ENCODE measurements at regions not wholly inside any gene's neighbourhood (a gene's known extent, or its start where the extent isn't known, plus 50 kb on each side); places are given as distances from the start of the nearest gene placed in this dataset.
"Not testable (repeated sequence)": the region's sequence is repeated elsewhere in the genome, so short reads cannot be mapped to it uniquely, and the experiment has no call there.

- Mint-ChIP-seq H3K27me3 (peaks cover 17% of the 10 kb centered on the region), H3K9me3 (no peaks in the 10 kb centered on the region), H3K4me3 (no peak overlapping the region), H3K27ac (no peak overlapping the region), H3K36me3 (ENCODE audit: low read depth) (no peaks in the 10 kb centered on the region), H3K4me1 (ENCODE audit: low read depth) (peaks cover 11% of the 10 kb centered on the region)
- no peak for DNase-seq
These were observed 91.9 kb downstream of the FEM1C start for GRCh38 chr5:115452536-115453235.

- Mint-ChIP-seq H3K36me3 (ENCODE audit: low read depth) (no peaks in the 10 kb centered on the region), H3K9me3 (no peaks in the 10 kb centered on the region), H3K4me1 (ENCODE audit: low read depth) (peaks cover 11% of the 10 kb centered on the region), H3K4me3 (no peak overlapping the region), H3K27ac (no peak overlapping the region), H3K27me3 (peaks cover 20% of the 10 kb centered on the region)
- no peak for DNase-seq
These were observed 92.5 kb downstream of the FEM1C start for GRCh38 chr5:115452083-115452482.

- Mint-ChIP-seq H3K9me3 (no peaks in the 10 kb centered on the region), H3K4me1 (ENCODE audit: low read depth) (peaks cover 11% of the 10 kb centered on the region), H3K36me3 (ENCODE audit: low read depth) (no peaks in the 10 kb centered on the region), H3K4me3 (no peak overlapping the region), H3K27me3 (peaks cover 19% of the 10 kb centered on the region), H3K27ac (peak overlapping the region; percentile 15)
- no peak for DNase-seq
These were observed 93.8 kb downstream of the FEM1C start for GRCh38 chr5:115450741-115451140.

DNA sequence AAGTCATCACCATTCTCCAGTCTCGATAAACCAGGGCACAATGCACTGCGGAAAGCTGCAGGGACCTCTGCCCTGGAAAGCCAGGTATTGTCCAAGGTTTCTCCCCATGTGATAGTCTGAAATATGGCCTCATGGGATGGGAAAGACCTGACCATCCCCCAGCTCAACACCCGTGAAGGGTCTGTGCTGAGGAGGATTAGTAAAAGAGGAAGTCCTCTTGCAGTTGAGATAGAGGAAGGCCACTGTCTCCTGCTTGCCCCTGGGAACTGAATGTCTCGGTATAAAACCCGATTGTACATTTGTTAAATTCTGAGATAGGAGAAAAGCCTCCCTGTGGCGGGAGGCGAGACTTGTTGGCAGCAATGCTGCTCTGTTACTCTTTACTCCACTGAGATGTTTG, 95.9 kb downstream of the FEM1C start:
- H3K36me3 Mint-ChIP-seq (ENCODE audit: low read depth); H3K9me3 Mint-ChIP-seq; H3K27ac Mint-ChIP-seq; H3K4me3 Mint-ChIP-seq; DNase-seq: not testable (repeated sequence)
- Mint-ChIP-seq H3K4me1 (ENCODE audit: low read depth) (peaks cover 11% of the 10 kb centered on the region), H3K27me3 (peaks cover 28% of the 10 kb centered on the region)

DNA sequence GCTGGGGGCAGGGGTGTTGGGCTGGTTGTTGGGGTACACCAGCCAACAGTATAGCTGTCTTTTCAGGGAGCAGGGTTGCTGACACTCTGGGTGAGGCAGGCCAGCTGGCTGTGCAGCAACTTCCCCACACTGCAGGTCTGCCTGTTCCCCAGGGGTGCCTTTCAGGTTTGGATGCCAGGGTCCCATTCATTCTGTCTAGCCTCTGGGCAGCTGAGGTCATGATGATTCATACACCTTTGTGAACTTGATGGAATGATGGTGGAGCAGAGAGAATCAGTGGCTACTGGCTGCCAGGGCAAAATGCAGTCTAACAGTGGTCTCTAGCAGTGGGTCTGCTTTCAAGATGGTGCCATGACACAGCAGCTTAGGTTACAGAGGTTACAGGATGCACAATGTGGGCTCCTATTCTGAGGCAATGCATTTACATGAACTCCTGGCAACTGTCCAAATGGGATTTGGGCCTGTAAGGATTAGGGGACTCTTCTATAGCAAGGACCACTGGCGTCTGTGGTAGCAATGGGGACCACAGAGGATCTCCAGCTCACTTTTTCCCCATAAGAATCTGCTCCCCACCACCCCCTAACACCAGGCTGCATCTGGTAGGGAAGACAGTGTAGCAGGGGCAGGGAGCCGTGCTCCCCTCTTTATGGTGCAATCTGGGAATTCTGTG, 103.7 kb downstream of the FEM1C start:
- Mint-ChIP-seq H3K36me3 (ENCODE audit: low read depth) (no peaks in the 10 kb centered on the region), H3K4me1 (ENCODE audit: low read depth) (peaks cover 4% of the 10 kb centered on the region), H3K4me3 (no peak overlapping the region), H3K27me3 (peaks cover 63% of the 10 kb centered on the region), H3K27ac (no peak overlapping the region), H3K9me3 (peaks cover 19% of the 10 kb centered on the region)
- no peak for DNase-seq

GRCh38 chr5:115439639-115440038, 104.9 kb downstream of the FEM1C start:
- H3K27me3 Mint-ChIP-seq, result peaks cover 61% of the 10 kb centered on the region
- no peak for DNase-seq
- H3K9me3 Mint-ChIP-seq, result peaks cover 19% of the 10 kb centered on the region
- no peaks in the 10 kb centered on the region for H3K36me3 Mint-ChIP-seq (ENCODE audit: low read depth)
- peaks cover 5% of the 10 kb centered on the region for H3K4me1 Mint-ChIP-seq (ENCODE audit: low read depth)
- H3K27ac Mint-ChIP-seq, result no peak overlapping the region
- no peak overlapping the region for H3K4me3 Mint-ChIP-seq

DNA sequence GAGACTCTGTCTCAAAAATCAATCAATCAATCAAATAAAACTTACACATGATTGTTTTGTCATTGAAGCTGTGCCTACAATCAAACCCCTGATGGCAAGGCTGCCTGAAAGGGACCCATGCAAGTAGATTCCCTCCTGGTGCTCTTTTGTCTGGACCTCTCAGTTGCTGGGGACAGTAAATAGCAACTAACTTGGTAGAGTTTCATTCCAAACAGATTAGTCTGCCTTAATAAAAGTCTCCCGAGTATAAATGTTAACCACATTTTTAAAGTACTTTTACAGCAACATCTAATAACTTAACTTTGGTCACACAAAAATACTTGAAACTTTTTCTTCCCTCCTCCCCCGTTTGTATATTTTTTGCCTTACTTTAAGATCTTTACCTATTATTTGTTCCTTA, 105.5 kb downstream of the FEM1C start:
- Mint-ChIP-seq H3K36me3 (ENCODE audit: low read depth) (no peaks in the 10 kb centered on the region), H3K27me3 (peaks cover 63% of the 10 kb centered on the region), H3K27ac (no peak overlapping the region), H3K4me3 (no peak overlapping the region), H3K4me1 (ENCODE audit: low read depth) (peaks cover 5% of the 10 kb centered on the region), H3K9me3 (peaks cover 19% of the 10 kb centered on the region)
- no peak for DNase-seq

DNA sequence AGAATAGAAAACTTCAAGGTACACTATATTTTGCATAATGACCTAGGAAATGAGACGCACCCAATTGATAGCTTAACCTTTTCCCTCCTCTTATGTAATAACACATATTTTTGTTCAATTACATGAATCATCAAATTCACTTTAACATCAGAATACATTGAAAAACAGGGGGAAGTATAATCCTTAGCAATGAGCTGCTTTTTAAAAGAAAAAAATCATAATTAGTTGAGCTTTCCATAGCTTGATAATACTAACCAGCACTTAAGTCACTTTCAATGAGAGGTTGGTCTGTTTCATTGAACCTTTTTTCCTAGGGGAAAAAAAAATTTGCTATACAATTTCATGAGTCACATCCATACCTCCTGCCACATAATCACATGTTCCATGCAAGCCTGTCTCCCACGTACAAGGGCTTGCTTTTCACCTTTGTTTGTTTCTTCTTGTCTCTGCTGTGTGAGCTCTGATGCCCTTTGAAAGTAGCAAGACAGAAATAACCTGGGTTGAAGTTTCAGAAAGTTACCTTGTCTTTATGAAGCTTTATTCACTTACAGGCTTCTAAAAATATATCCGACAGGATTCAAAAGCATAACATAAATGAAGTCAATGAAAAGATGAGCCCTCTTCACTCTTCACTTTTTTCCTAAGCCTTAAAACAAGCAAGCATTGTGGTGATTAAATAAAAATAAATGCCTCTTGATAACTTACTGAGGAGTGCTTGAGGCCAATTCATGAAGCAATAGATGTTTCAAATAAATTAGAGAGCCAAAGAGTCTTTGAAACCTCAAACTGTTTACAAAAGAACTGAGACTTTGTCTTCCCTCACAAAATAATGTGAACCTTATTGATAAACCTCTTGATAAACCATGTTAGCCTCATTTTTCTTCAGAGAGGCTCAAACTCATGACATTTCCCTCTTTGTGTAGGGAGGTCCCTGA, 108.5 kb downstream of the FEM1C start:
- peaks cover 46% of the 10 kb centered on the region for H3K27me3 Mint-ChIP-seq
- H3K4me1 Mint-ChIP-seq (ENCODE audit: low read depth), result peaks cover 5% of the 10 kb centered on the region
- no peak for DNase-seq
- H3K9me3 Mint-ChIP-seq, result peaks cover 19% of the 10 kb centered on the region
- no peak overlapping the region for H3K4me3 Mint-ChIP-seq
- H3K36me3 Mint-ChIP-seq (ENCODE audit: low read depth), result no peaks in the 10 kb centered on the region
- no peak overlapping the region for H3K27ac Mint-ChIP-seq

DNA sequence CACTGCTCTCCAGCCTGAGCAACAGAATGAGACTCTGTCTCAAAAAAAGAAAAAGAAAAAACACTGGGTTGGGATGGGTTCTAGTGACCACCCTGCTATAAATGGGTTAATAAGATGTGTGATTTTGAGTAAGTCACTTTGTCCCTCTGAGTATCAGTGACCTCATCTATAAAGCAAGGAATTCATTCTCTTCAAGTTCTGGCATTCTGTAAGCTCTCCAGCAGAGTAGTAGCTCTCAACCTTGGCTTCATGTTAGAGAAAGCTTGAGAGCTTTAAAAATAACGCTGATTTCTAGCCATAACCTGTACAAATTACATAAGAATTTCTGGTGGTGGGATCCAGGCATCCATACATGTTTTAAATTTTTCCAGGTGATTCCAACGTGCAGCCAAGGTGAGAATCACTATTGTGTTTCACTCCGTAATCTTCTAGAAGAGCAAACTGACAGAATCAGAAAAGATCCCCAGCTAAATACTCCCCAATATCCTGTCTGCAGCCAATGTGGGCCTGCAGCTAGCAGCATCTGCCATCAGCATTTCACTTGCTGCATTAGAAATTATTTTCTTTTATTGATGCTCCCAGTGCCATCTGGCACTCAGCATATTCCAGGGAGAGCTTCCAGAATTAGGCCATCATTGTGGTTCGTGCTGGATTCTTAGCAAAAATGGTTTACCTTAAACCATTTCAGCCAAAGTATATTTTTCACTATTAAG, 109.4 kb downstream of the FEM1C start:
- Mint-ChIP-seq H3K4me1 (ENCODE audit: low read depth) (peaks cover 5% of the 10 kb centered on the region), H3K4me3 (no peak overlapping the region), H3K27ac (no peak overlapping the region), H3K27me3 (peaks cover 38% of the 10 kb centered on the region), H3K9me3 (peaks cover 15% of the 10 kb centered on the region), H3K36me3 (ENCODE audit: low read depth) (no peaks in the 10 kb centered on the region)
- DNase-seq, result no peak

- peaks cover 30% of the 10 kb centered on the region for H3K27me3 Mint-ChIP-seq
- peaks cover 5% of the 10 kb centered on the region for H3K4me1 Mint-ChIP-seq (ENCODE audit: low read depth)
- peaks cover 8% of the 10 kb centered on the region for H3K9me3 Mint-ChIP-seq
- H3K36me3 Mint-ChIP-seq (ENCODE audit: low read depth), result no peaks in the 10 kb centered on the region
- H3K4me3 Mint-ChIP-seq, result no peak overlapping the region
- DNase-seq, result no peak
- no peak overlapping the region for H3K27ac Mint-ChIP-seq
These were observed 110.7 kb downstream of the FEM1C start for GRCh38 chr5:115433918-115434317.

GRCh38 chr5:115432691-115433090, 111.9 kb downstream of the FEM1C start:
- no peak overlapping the region for H3K27ac Mint-ChIP-seq
- no peak overlapping the region for H3K4me3 Mint-ChIP-seq
- peaks cover 4% of the 10 kb centered on the region for H3K9me3 Mint-ChIP-seq
- no peak for DNase-seq
- H3K27me3 Mint-ChIP-seq, result peaks cover 25% of the 10 kb centered on the region
- no peaks in the 10 kb centered on the region for H3K36me3 Mint-ChIP-seq (ENCODE audit: low read depth)
- H3K4me1 Mint-ChIP-seq (ENCODE audit: low read depth), result peaks cover 5% of the 10 kb centered on the region

- Mint-ChIP-seq H3K27ac (no peak overlapping the region), H3K4me3 (no peak overlapping the region), H3K36me3 (ENCODE audit: low read depth) (no peaks in the 10 kb centered on the region), H3K4me1 (ENCODE audit: low read depth) (peaks cover 3% of the 10 kb centered on the region), H3K9me3 (no peaks in the 10 kb centered on the region), H3K27me3 (peaks cover 27% of the 10 kb centered on the region)
- DNase-seq, result no peak
These were observed 113.5 kb downstream of the FEM1C start for GRCh38 chr5:115431116-115431515.

DNA sequence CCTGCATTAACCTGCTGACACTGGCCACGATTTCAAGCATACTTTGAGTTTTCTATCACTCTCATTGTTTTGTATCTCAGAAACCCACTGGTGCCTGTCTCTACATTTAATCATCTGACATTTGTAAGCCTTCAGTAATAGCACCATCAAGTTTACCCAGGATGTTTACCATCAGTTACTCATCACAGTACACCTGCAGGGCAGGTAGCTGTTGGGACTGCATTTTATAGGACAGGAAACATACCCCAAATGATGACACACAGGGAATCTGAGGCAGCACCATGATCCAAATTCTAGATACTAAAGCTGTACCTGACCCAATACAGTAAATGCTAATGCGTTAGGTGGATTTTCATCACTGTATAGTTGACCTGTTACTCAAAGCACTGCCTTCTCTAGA, 114.2 kb downstream of the FEM1C start:
- no peak for DNase-seq
- Mint-ChIP-seq H3K27ac (no peak overlapping the region), H3K27me3 (peaks cover 34% of the 10 kb centered on the region), H3K36me3 (ENCODE audit: low read depth) (no peaks in the 10 kb centered on the region), H3K4me3 (no peak overlapping the region), H3K4me1 (ENCODE audit: low read depth) (no peaks in the 10 kb centered on the region), H3K9me3 (no peaks in the 10 kb centered on the region)

DNA sequence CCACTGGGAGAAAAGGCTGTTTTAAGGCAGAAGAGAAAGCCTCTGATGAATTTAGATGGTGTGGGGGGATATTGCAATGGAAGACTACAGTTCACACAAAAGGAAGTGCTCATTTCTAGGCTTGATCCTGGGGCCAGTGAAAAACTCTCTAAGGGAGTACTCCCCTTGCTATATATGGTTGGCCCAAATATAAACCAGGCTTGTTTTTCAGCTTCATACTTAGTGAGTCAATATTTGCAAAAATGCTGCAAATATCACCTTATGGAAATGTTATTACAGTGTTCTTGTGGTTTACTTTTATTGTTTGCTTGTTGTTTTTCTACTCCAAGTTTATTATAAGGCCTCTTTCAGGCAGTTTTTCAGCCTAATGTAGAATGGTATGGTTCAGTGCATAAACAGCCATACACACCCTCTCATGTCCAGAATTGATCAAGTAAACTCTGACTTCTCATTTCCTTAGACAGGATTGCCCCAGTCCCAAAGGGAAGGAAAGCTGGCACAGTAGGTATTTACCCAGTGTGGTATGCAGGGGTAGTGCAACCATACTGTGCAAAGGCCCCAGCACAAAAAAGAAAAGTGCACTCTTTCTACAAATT, 115.1 kb downstream of the FEM1C start:
- no peaks in the 10 kb centered on the region for H3K9me3 Mint-ChIP-seq
- no peaks in the 10 kb centered on the region for H3K36me3 Mint-ChIP-seq (ENCODE audit: low read depth)
- H3K27me3 Mint-ChIP-seq, result peaks cover 31% of the 10 kb centered on the region
- no peaks in the 10 kb centered on the region for H3K4me1 Mint-ChIP-seq (ENCODE audit: low read depth)
- DNase-seq, result no peak
- no peak overlapping the region for H3K4me3 Mint-ChIP-seq
- no peak overlapping the region for H3K27ac Mint-ChIP-seq

Data from activated T-cell treated with anti-CD3 and anti-CD28 coated beads, Interleukin-2, amount 50 U/mL, for 24 hours (primary cell).